ENCODE measurements at regions not wholly inside any gene's neighbourhood (a gene's known extent, or its start where the extent isn't known, plus 50 kb on each side); places are given as distances from the start of the nearest gene placed in this dataset.

DNA sequence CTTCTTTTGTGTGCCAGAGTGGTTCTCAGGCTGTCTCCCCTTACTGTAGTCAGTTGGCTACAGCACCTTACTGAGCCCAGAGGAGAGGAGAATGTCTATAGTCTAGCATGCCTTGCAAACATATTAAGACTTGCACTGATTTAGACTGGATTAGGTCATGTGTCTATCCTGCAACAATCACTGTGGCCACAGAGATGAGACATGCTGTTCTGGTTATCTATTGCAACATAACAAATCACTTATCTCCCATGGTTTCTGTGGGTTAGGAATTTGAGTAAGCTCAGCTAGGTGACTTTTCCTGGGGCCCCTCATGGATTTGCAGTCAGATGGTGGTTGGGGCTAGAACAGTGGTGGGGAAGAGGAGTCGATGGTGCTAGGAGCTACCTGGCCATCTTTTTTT is 261.3 kb downstream of the SOD2 start:
- no peak overlapping the region for H2BK15ac ChIP-seq (ENCODE audit: low read length)
- no peak for DNase-seq (ENCODE audit: low spot score)
- WGBS, 2 donors (ENCODE audit: extremely low coverage in 2 of 2, insufficient read length in 2 of 2, insufficient replicate concordance in 1 of 2) = no CpG with 5 or more reads among the region's 1 CpG

DNA sequence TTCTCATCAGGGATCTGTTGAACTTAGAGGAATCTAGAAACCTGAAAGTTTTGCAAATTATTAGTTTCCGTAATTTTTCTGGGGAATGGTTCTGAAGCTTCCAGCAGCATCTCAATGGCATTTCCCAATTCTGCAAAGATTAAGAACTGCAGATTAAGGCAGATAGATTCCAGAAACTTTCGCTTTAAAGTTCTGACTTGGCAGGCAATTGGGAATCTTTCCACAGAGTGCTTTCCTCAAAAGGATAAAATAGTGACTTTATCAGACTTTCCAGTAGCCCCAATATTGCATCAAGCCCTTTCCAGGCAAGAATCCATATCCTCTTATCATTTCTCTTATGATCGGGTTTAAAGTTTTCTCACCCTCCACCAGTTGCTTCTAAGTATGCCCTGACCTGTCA is 261.1 kb downstream of the FNDC1 start:
- Histone ChIP-seq H3K4me1 (ENCODE audit: control insufficient read depth in 2 of 2, insufficient read depth in 1 of 2, low read depth in 1 of 2, low read length in 2 of 2) (no peaks in the 10 kb centered on the region), H3K9me3 (replicated peaks in 1 of 2; ENCODE audit: control insufficient read depth in 2 of 2, insufficient read depth in 1 of 2, low read depth in 1 of 2, low read length in 2 of 2) (peaks cover 0 to 4% of the 10 kb centered on the region in 2 donors), H3K18ac (ENCODE audit: low read length) (no peak overlapping the region), H3K9ac (ENCODE audit: low read depth, low read length, poor library complexity) (no peak overlapping the region), H2BK15ac (ENCODE audit: low read length) (no peak overlapping the region), H4K91ac (ENCODE audit: low read depth, low read length, poor library complexity) (no peak overlapping the region), H3K36me3 (replicated peaks in 1 of 2; ENCODE audit: control insufficient read depth in 2 of 2, insufficient read depth in 2 of 2, low read length in 2 of 2) (no peaks in the 10 kb centered on the region), H2BK5ac (ENCODE audit: low read length) (no peak overlapping the region), H2AK5ac (ENCODE audit: low read depth, low read length) (no peak overlapping the region), H3K4ac (ENCODE audit: low read length) (no peak overlapping the region), H3K23ac (ENCODE audit: low read depth, low read length, poor library complexity) (no peak overlapping the region), H3K4me3 (ENCODE audit: low read length in 2 of 2) (no peak overlapping the region), H3K27me3 (ENCODE audit: control insufficient read depth in 3 of 3, insufficient read depth in 3 of 3, low read depth in 1 of 3, low read length in 3 of 3) (no peaks in the 10 kb centered on the region), H3K4me2 (ENCODE audit: insufficient read depth, low read length, poor library complexity, severe bottlenecking) (no peak overlapping the region), H3K14ac (ENCODE audit: low read length) (no peak overlapping the region), H3K27ac (replicated peaks; ENCODE audit: low read length) (no peak overlapping the region), H2BK12ac (ENCODE audit: low read length) (no peak overlapping the region), H2AFZ (ENCODE audit: low read length) (no peak overlapping the region), H4K8ac (ENCODE audit: low read depth, low read length) (no peak overlapping the region), H3K79me1 (ENCODE audit: low read depth, low read length) (no peaks in the 10 kb centered on the region), H2BK120ac (ENCODE audit: low read depth, low read length) (no peak overlapping the region)
- WGBS, 2 donors (ENCODE audit: extremely low coverage in 2 of 2, insufficient read length in 2 of 2, insufficient replicate concordance in 1 of 2) = no CpG with 5 or more reads among the region's 3 CpGs
- DNase-seq (ENCODE audit: low spot score) = no peak

More for the DNA sequence above, 261.3 kb downstream of the SOD2 start:
- H3K14ac ChIP-seq (ENCODE audit: low read length) = no peak overlapping the region
- H3K4me3 ChIP-seq (ENCODE audit: low read length in 2 of 2) = no peak overlapping the region
- no peak overlapping the region for H4K91ac ChIP-seq (ENCODE audit: low read depth, low read length, poor library complexity)
- no peaks in the 10 kb centered on the region for H3K27me3 ChIP-seq (ENCODE audit: control insufficient read depth in 3 of 3, insufficient read depth in 3 of 3, low read depth in 1 of 3, low read length in 3 of 3)
- H3K9ac ChIP-seq (ENCODE audit: low read depth, low read length, poor library complexity) = no peak overlapping the region
- H3K27ac ChIP-seq (replicated peaks; ENCODE audit: low read length) = no peak overlapping the region
- H2AK5ac ChIP-seq (ENCODE audit: low read depth, low read length) = no peak overlapping the region
- peaks cover 0 to 4% of the 10 kb centered on the region in 2 donors for H3K9me3 ChIP-seq (replicated peaks in 1 of 2; ENCODE audit: control insufficient read depth in 2 of 2, insufficient read depth in 1 of 2, low read depth in 1 of 2, low read length in 2 of 2)
- no peak overlapping the region for H3K18ac ChIP-seq (ENCODE audit: low read length)
- H3K4ac ChIP-seq (ENCODE audit: low read length) = no peak overlapping the region
- no peak overlapping the region for H2BK12ac ChIP-seq (ENCODE audit: low read length)
- no peak overlapping the region for H4K8ac ChIP-seq (ENCODE audit: low read depth, low read length)
- H2AFZ ChIP-seq (ENCODE audit: low read length) = no peak overlapping the region
- no peak overlapping the region for H3K4me2 ChIP-seq (ENCODE audit: insufficient read depth, low read length, poor library complexity, severe bottlenecking)
- H2BK5ac ChIP-seq (ENCODE audit: low read length) = no peak overlapping the region
- no peak overlapping the region for H2BK120ac ChIP-seq (ENCODE audit: low read depth, low read length)
- no peaks in the 10 kb centered on the region for H3K79me1 ChIP-seq (ENCODE audit: low read depth, low read length)
- no peak overlapping the region for H3K23ac ChIP-seq (ENCODE audit: low read depth, low read length, poor library complexity)
- no peaks in the 10 kb centered on the region for H3K4me1 ChIP-seq (ENCODE audit: control insufficient read depth in 2 of 2, insufficient read depth in 1 of 2, low read depth in 1 of 2, low read length in 2 of 2)
- H3K36me3 ChIP-seq (replicated peaks in 1 of 2; ENCODE audit: control insufficient read depth in 2 of 2, insufficient read depth in 2 of 2, low read length in 2 of 2) = no peaks in the 10 kb centered on the region

DNA sequence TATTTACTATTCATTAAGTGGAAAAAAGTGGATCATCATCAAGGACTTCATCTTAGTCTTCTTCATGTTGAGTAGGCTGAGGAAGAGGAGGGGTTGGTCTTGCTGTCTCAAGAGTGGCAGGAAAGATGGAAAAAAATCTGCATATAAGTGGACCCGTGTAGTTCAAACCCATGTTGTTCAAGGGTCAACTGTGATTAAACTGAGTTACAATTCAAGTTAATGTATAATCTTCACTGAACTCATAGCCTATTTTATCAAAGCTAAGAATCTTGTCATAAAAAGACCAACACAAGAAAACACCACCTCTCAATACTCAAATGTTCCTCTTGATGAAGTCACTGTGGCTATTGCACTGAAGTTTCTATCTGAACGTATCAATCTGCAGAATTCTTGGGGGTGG is 260.2 kb downstream of the FNDC1 start:
- H2BK12ac ChIP-seq (ENCODE audit: low read length) = no peak overlapping the region
- H3K4me3 ChIP-seq (ENCODE audit: low read length in 2 of 2) = no peak overlapping the region
- H3K4me2 ChIP-seq (ENCODE audit: insufficient read depth, low read length, poor library complexity, severe bottlenecking) = no peak overlapping the region
- H2AK5ac ChIP-seq (ENCODE audit: low read depth, low read length) = no peak overlapping the region
- H3K27ac ChIP-seq (replicated peaks; ENCODE audit: low read length) = no peak overlapping the region
- no CpG with 5 or more reads among the region's 2 CpGs for WGBS, 2 donors (ENCODE audit: extremely low coverage in 2 of 2, insufficient read length in 2 of 2, insufficient replicate concordance in 1 of 2)
- H2BK15ac ChIP-seq (ENCODE audit: low read length) = no peak overlapping the region
- H2BK120ac ChIP-seq (ENCODE audit: low read depth, low read length) = no peak overlapping the region
- H2AFZ ChIP-seq (ENCODE audit: low read length) = no peak overlapping the region
- no peak overlapping the region for H3K23ac ChIP-seq (ENCODE audit: low read depth, low read length, poor library complexity)
- H4K91ac ChIP-seq (ENCODE audit: low read depth, low read length, poor library complexity) = no peak overlapping the region
- H3K9ac ChIP-seq (ENCODE audit: low read depth, low read length, poor library complexity) = no peak overlapping the region
- no peak overlapping the region for H3K14ac ChIP-seq (ENCODE audit: low read length)
- no peaks in the 10 kb centered on the region for H3K79me1 ChIP-seq (ENCODE audit: low read depth, low read length)
- peaks cover 0 to 2% of the 10 kb centered on the region in 2 donors for H3K9me3 ChIP-seq (replicated peaks in 1 of 2; ENCODE audit: control insufficient read depth in 2 of 2, insufficient read depth in 1 of 2, low read depth in 1 of 2, low read length in 2 of 2)
- no peaks in the 10 kb centered on the region for H3K36me3 ChIP-seq (replicated peaks in 1 of 2; ENCODE audit: control insufficient read depth in 2 of 2, insufficient read depth in 2 of 2, low read length in 2 of 2)
- H4K8ac ChIP-seq (ENCODE audit: low read depth, low read length) = no peak overlapping the region
- no peaks in the 10 kb centered on the region for H3K27me3 ChIP-seq (ENCODE audit: control insufficient read depth in 3 of 3, insufficient read depth in 3 of 3, low read depth in 1 of 3, low read length in 3 of 3)
- no peaks in the 10 kb centered on the region for H3K4me1 ChIP-seq (ENCODE audit: control insufficient read depth in 2 of 2, insufficient read depth in 1 of 2, low read depth in 1 of 2, low read length in 2 of 2)
- no peak overlapping the region for H3K4ac ChIP-seq (ENCODE audit: low read length)
- no peak overlapping the region for H2BK5ac ChIP-seq (ENCODE audit: low read length)
- DNase-seq (ENCODE audit: low spot score) = no peak
- H3K18ac ChIP-seq (ENCODE audit: low read length) = no peak overlapping the region

DNA sequence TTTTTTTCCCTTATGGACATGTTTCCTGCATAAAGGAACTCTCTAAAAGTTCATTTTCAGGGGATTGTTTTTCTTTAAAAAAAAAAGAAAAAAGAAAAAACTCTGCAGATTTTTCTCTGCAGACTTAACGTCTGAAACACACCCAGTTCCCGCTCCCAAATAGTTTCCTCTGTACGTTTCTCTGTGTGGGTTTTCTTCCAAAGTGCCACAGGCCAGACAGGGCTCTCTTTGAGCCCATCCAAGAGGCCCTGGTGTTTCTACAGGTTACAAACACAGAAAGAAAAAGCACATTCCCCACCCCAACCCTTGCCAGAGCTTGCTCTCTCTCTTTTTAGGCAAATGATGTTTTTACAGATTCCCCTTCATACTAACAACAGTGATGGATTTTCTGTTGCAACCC is 258.6 kb downstream of the FNDC1 start:
- no peak overlapping the region for H3K23ac ChIP-seq (ENCODE audit: low read depth, low read length, poor library complexity)
- H3K9ac ChIP-seq (ENCODE audit: low read depth, low read length, poor library complexity) = no peak overlapping the region
- H3K79me1 ChIP-seq (ENCODE audit: low read depth, low read length) = no peaks in the 10 kb centered on the region
- no peak overlapping the region for H2AK5ac ChIP-seq (ENCODE audit: low read depth, low read length)
- no peaks in the 10 kb centered on the region for H3K27me3 ChIP-seq (ENCODE audit: control insufficient read depth in 3 of 3, insufficient read depth in 3 of 3, low read depth in 1 of 3, low read length in 3 of 3)
- no peak overlapping the region for H3K18ac ChIP-seq (ENCODE audit: low read length)
- no peaks in the 10 kb centered on the region for H3K36me3 ChIP-seq (replicated peaks in 1 of 2; ENCODE audit: control insufficient read depth in 2 of 2, insufficient read depth in 2 of 2, low read length in 2 of 2)
- H2AFZ ChIP-seq (ENCODE audit: low read length) = no peak overlapping the region
- no peak overlapping the region for H4K91ac ChIP-seq (ENCODE audit: low read depth, low read length, poor library complexity)
- H2BK12ac ChIP-seq (ENCODE audit: low read length) = no peak overlapping the region
- DNase-seq (ENCODE audit: low spot score) = no peak
- peaks cover 0 to 2% of the 10 kb centered on the region in 2 donors for H3K9me3 ChIP-seq (replicated peaks in 1 of 2; ENCODE audit: control insufficient read depth in 2 of 2, insufficient read depth in 1 of 2, low read depth in 1 of 2, low read length in 2 of 2)
- no peak overlapping the region for H3K14ac ChIP-seq (ENCODE audit: low read length)
- no peak overlapping the region for H2BK5ac ChIP-seq (ENCODE audit: low read length)
- H3K27ac ChIP-seq (replicated peaks; ENCODE audit: low read length) = no peak overlapping the region
- H2BK120ac ChIP-seq (ENCODE audit: low read depth, low read length) = no peak overlapping the region
- no peaks in the 10 kb centered on the region for H3K4me1 ChIP-seq (ENCODE audit: control insufficient read depth in 2 of 2, insufficient read depth in 1 of 2, low read depth in 1 of 2, low read length in 2 of 2)
- no peak overlapping the region for H2BK15ac ChIP-seq (ENCODE audit: low read length)
- H4K8ac ChIP-seq (ENCODE audit: low read depth, low read length) = no peak overlapping the region
- H3K4ac ChIP-seq (ENCODE audit: low read length) = no peak overlapping the region
- no peak overlapping the region for H3K4me2 ChIP-seq (ENCODE audit: insufficient read depth, low read length, poor library complexity, severe bottlenecking)
- no peak overlapping the region for H3K4me3 ChIP-seq (ENCODE audit: low read length in 2 of 2)
- no CpG with 5 or more reads among the region's 3 CpGs for WGBS, 2 donors (ENCODE audit: extremely low coverage in 2 of 2, insufficient read length in 2 of 2, insufficient replicate concordance in 1 of 2)

All from neuronal stem cell (in vitro differentiated cells).